ENCODE measurements at regions not wholly inside any gene's neighbourhood (a gene's known extent, or its start where the extent isn't known, plus 50 kb on each side); places are given as distances from the start of the nearest gene placed in this dataset.

- no peak for TF ChIP-seq POLR2A (IDR thresholded peaks at IDR 0.05)
- no peak for TF ChIP-seq EP300 (IDR thresholded peaks at IDR 0.05)
Observed at GRCh38 chr14:104505085-104506074, 74.2 kb upstream of the C14orf180 start.
